ENCODE measurements at regions not wholly inside any gene's neighbourhood (a gene's known extent, or its start where the extent isn't known, plus 50 kb on each side); places are given as distances from the start of the nearest gene placed in this dataset.

GRCh38 chrX:116226665-116227484 is 56.3 kb downstream of the AGTR2 start:
- CTCF ChIA-PET, result no interaction called here
- H3K4me3 ChIP-seq (ENCODE audit: low read depth, low read length), result no peak overlapping the region
- POLR2A ChIA-PET, result no interaction called here
- TF ChIP-seq CTCF (IDR thresholded peaks at IDR 0.05; ENCODE audit: insufficient read depth, low read length, missing control alignments), result no peak
- no peak for DNase-seq (ENCODE audit: low read depth, low spot score)

GRCh38 chrX:116230130-116230898 is 59.8 kb downstream of the AGTR2 start:
- no peak for DNase-seq (ENCODE audit: low read depth, low spot score)
- CTCF ChIA-PET, result no interaction called here
- POLR2A ChIA-PET, result no interaction called here
- no peak for TF ChIP-seq CTCF (IDR thresholded peaks at IDR 0.05; ENCODE audit: insufficient read depth, low read length, missing control alignments)
- H3K4me3 ChIP-seq (ENCODE audit: low read depth, low read length), result no peak overlapping the region

- ChIA-PET POLR2A (no interaction called here), CTCF (no interaction called here)
- no peak overlapping the region for H3K4me3 ChIP-seq (ENCODE audit: low read depth, low read length)
- DNase-seq (ENCODE audit: low read depth, low spot score), result no peak
- no peak for TF ChIP-seq CTCF (IDR thresholded peaks at IDR 0.05; ENCODE audit: insufficient read depth, low read length, missing control alignments)
Measured at GRCh38 chrX:116232833-116233232, 62.3 kb downstream of the AGTR2 start.

DNA sequence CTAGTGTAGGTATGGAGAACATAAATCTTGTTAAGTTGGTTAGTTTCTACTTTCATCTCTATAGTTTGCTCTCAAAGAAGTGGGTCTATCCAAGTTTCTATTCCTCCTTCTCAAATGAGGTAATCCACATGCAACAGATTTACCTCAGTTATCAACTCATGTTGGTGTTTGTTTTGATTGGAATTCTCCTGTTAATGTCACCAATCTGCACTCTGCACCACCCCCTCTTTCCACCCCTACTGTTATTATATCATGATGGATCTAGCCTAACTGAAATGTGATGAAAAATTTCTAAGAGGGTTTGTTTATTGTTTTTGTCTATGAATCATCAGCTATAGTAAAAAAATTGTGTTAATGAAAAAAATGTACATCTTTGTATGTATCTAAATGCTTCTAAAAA is 66.1 kb downstream of the AGTR2 start:
- TF ChIP-seq CTCF (IDR thresholded peaks at IDR 0.05; ENCODE audit: insufficient read depth, low read length, missing control alignments), result no peak
- POLR2A ChIA-PET, result no interaction called here
- CTCF ChIA-PET, result no interaction called here
- H3K4me3 ChIP-seq (ENCODE audit: low read depth, low read length), result no peak overlapping the region
- no peak for DNase-seq (ENCODE audit: low read depth, low spot score)

- POLR2A ChIA-PET, result no interaction called here
- no peak for TF ChIP-seq CTCF (IDR thresholded peaks at IDR 0.05; ENCODE audit: insufficient read depth, low read length, missing control alignments)
- CTCF ChIA-PET, result no interaction called here
- H3K4me3 ChIP-seq (ENCODE audit: low read depth, low read length), result no peak overlapping the region
- DNase-seq (ENCODE audit: low read depth, low spot score), result no peak
Measured at GRCh38 chrX:116238093-116238492, 67.5 kb downstream of the AGTR2 start.

DNA sequence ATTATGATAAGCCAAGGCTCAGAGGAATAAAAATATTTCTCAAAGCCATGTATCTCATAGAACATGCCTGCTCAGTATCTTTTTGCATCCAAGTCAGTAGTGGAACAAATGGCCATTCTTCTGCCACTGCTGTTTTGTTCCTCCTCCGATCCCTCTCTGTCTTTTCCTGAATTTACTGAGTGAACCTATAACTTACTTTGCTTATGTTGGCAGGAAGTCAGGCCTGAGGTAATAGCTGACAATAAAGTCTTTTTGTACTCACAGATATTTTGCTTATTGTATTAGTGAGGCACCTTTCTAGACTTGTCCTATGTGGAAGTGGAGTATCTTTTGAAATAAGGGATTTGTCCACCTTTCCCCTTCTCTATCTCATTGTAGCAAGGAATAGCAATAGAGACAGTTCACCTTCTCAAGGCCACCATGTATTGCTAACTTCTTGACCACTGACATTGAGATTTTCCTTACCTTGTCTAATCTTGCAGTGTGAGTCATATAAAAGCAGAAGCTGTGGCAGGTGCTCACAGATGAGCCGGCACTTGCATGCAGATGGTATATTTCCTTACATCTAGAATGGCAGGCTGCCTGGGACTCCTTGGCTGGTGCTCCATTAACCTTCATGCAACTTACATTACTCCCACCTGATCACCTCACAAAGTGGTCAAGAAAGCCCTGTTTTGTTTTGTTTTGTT is 68.2 kb downstream of the AGTR2 start:
- ChIA-PET POLR2A (no interaction called here), CTCF (no interaction called here)
- no peak for DNase-seq (ENCODE audit: low read depth, low spot score)
- H3K4me3 ChIP-seq (ENCODE audit: low read depth, low read length), result no peak overlapping the region
- TF ChIP-seq CTCF (IDR thresholded peaks at IDR 0.05; ENCODE audit: insufficient read depth, low read length, missing control alignments), result no peak

Data from AG04449 (cell line).